Stimulated activated memory B cell treated with anti-CD40 and anti-IgM and Interleukin-4, amounts not matched to agents 10 μg/mL and 1 μg/mL and 100 μg/mL, for 72 hours (primary cell): ENCODE measurements at regions not wholly inside any gene's neighbourhood (a gene's known extent, or its start where the extent isn't known, plus 50 kb on each side); places are given as distances from the start of the nearest gene placed in this dataset.
"Not testable (repeated sequence)": the region's sequence is repeated elsewhere in the genome, so short reads cannot be mapped to it uniquely, and the experiment has no call there.

Source experiments
- ATAC-seq: fragments of 150-1000 bp; cut with Tn5 transposase; 2 replicates; pipeline ENCODE4 v1.10.0; 2021
- H3K27ac Mint-ChIP-seq: one replicate; pipeline ENCODE4 v1.8.0; 2022; ENCODE audit warnings: mild to moderate bottlenecking, mixed read lengths
- H3K27me3 Mint-ChIP-seq: one replicate; pipeline ENCODE4 v1.8.0; 2022; ENCODE audit warnings: mixed read lengths
- H3K36me3 Mint-ChIP-seq: one replicate; pipeline ENCODE4 v1.8.0; 2022; ENCODE audit warnings: mixed read lengths
- H3K4me1 Mint-ChIP-seq: one replicate; pipeline ENCODE4 v1.8.0; 2022; ENCODE audit warnings: mixed read lengths
- H3K4me3 Mint-ChIP-seq: one replicate; pipeline ENCODE4 v1.8.0; 2022; ENCODE audit warnings: mild to moderate bottlenecking, moderate library complexity, mixed read lengths
- H3K9me3 Mint-ChIP-seq: one replicate; pipeline ENCODE4 v1.8.0; 2022; ENCODE audit warnings: mixed read lengths

DNA sequence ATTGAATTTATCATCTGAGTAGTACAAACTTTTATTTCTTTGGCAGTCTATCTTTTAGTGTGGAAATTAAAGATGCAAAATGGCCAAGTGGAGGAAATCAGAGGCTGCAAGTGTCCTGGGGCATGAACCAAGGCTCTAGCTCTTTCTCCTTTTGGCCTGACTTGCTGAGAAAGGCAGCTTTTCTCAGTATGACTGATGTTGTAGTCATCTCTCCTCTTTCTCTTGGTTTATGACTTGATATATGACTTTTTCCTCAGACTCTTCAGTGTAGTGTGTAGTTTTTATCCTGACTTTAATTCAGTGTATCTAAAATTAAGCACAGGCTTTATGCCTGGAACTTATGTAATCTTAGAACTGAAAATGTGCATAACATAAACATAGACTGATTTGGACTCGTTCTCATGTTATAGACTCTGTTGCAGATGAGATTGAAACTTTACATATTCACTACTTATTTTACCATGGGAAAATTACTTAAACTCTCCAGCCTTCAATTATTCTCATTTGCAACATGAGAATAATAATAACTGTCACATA is 65.7 kb downstream of the SLITRK5 start:
- no peaks in the 10 kb centered on the region for H3K36me3 Mint-ChIP-seq
- no peaks in the 10 kb centered on the region for H3K27me3 Mint-ChIP-seq
- peaks cover 5% of the 10 kb centered on the region for H3K9me3 Mint-ChIP-seq
- no peak for ATAC-seq
- no peak overlapping the region for H3K27ac Mint-ChIP-seq
- no peaks in the 10 kb centered on the region for H3K4me1 Mint-ChIP-seq
- H3K4me3 Mint-ChIP-seq, result no peak overlapping the region

DNA sequence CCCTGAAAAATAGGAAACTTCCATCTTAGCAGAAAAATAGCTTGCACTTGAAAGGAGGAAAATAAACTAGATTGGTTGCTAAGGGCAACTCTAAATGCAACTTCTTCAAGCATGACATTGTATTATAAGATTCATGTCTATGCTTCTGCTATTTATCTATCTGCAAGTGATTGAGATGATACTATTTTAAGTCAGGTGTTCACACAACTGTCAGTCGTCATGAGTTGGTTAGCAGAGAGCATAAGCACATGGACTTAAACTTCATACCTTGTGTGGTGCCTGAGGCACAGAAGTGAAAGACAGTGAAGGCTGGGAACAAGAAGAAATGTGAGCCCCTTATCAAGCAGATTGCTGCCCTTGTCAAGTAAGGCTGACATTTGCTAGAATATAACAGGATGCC is 82.9 kb downstream of the SLITRK5 start:
- Mint-ChIP-seq H3K4me1 (no peaks in the 10 kb centered on the region), H3K27me3 (no peaks in the 10 kb centered on the region), H3K36me3 (no peaks in the 10 kb centered on the region), H3K4me3 (no peak overlapping the region), H3K9me3 (peaks cover 2% of the 10 kb centered on the region), H3K27ac (no peak overlapping the region)
- no peak for ATAC-seq

DNA sequence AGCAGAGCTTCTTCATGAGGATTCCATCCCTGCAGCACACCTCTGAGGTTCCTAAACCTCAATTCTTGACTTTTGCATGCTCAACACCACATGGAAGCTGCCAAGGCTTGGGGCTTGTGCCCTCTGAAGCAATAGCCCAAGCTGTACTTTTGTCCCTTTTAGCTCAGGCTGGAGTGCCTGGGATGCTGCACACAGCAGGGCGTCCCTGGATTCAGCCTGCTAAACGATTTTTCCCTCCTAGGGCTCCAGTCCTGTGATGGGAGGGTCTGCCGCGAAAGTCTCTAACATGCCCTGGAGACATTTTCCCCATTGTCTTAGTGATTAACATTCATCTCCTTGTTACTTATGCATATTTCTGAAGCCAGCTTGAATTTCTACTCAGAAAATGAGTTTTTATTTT is 98.3 kb downstream of the SLITRK5 start:
- no peak overlapping the region for H3K27ac Mint-ChIP-seq

DNA sequence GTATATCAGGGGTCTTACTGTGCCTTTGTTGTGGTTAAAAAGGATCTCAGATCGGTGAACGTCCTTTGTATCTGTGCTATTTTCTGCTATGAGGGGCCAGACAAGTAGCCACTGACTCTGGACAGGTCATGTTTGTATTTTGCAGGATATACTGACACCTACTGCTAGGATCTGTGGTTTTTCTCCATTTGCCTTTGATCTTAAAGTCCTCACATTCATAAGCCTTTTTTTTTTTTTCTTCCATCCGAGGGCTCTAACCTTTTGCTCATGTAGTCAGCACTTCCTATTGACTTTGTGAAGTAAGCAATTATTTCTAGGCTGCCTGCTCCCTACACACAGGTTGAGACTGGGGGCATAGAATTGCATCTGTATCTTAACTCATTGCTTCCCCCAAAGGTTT is 106.2 kb downstream of the SLITRK5 start:
- ATAC-seq, result no peak
- Mint-ChIP-seq H3K9me3 (peaks cover 11% of the 10 kb centered on the region), H3K27ac (no peak overlapping the region)

More for the DNA sequence above, 98.3 kb downstream of the SLITRK5 start:
- no peak for ATAC-seq
- Mint-ChIP-seq H3K9me3 (peaks cover 7% of the 10 kb centered on the region), H3K36me3 (no peaks in the 10 kb centered on the region), H3K4me1 (no peaks in the 10 kb centered on the region), H3K4me3 (no peak overlapping the region), H3K27me3 (no peaks in the 10 kb centered on the region)

DNA sequence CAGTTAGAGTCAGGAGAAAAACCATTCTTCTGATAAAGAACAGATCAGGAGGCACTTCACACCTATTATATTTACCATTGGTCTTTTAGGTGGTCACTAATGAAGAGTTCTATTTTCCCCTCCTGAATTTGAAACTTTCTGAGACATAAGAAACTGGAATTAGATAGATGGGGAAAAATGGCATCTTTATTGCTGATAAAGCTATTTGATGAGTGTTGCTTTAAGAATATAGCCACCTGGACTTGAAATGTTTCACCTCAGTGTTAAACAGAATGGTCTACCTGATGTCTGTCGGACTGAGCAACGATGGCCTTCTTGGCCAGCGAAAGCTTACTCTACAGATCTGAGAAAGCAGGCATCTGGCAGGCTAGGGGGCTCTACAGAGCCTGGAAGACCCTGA is 107.0 kb downstream of the SLITRK5 start:
- Mint-ChIP-seq H3K4me1 (no peaks in the 10 kb centered on the region), H3K27ac (no peak overlapping the region), H3K4me3 (no peak overlapping the region), H3K9me3 (peaks cover 11% of the 10 kb centered on the region), H3K27me3 (no peaks in the 10 kb centered on the region), H3K36me3 (no peaks in the 10 kb centered on the region)
- ATAC-seq, result no peak

More for the DNA sequence above, 106.2 kb downstream of the SLITRK5 start:
- no peaks in the 10 kb centered on the region for H3K36me3 Mint-ChIP-seq
- H3K4me3 Mint-ChIP-seq, result no peak overlapping the region
- no peaks in the 10 kb centered on the region for H3K4me1 Mint-ChIP-seq
- H3K27me3 Mint-ChIP-seq, result no peaks in the 10 kb centered on the region

DNA sequence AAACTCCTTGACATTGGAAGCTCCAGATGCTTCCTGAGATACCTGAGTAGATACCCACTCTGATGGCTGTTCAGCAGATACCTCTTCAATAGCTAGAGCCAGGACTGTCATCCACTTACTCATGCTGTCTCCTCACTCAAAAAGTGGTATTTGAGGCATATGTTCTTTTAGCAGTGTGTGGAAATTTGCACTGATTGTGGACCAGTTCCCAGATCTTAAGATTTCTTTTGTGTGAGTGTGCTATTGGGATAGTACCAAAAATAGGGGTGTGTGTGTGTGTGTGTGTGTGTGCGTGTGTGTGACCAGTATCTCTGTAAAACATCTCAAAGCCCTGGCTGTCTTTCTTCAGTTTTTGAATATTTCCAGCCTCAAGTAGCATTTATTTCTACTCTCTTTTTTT is 108.3 kb downstream of the SLITRK5 start:
- no peaks in the 10 kb centered on the region for H3K27me3 Mint-ChIP-seq
- no peaks in the 10 kb centered on the region for H3K4me1 Mint-ChIP-seq
- H3K36me3 Mint-ChIP-seq, result no peaks in the 10 kb centered on the region
- H3K9me3 Mint-ChIP-seq, result peaks cover 8% of the 10 kb centered on the region
- H3K27ac Mint-ChIP-seq, result no peak overlapping the region
- ATAC-seq, result no peak
- H3K4me3 Mint-ChIP-seq, result no peak overlapping the region

DNA sequence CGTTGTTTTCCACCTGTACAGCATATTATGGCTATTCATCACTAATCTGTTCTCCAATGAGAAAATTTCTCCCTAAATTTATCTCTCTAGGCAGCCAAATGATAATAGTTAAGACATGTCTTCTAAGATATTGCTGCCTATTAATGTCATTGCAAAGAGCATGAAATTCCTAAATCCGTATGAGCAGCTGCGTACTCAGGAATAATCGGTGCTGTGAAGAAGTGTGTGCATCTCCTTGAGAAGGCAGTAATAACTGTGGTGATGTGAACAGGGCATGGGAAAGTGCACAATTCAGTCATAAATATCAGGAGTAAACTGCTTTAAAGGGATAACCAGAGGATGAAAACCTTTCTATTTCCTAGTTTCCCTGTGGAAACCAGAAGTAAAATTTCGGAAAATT is 112.2 kb downstream of the SLITRK5 start:
- Mint-ChIP-seq H3K4me1 (no peaks in the 10 kb centered on the region), H3K36me3 (no peaks in the 10 kb centered on the region), H3K9me3 (peaks cover 8% of the 10 kb centered on the region), H3K27ac (no peak overlapping the region), H3K4me3 (no peak overlapping the region), H3K27me3 (no peaks in the 10 kb centered on the region)
- ATAC-seq, result no peak

DNA sequence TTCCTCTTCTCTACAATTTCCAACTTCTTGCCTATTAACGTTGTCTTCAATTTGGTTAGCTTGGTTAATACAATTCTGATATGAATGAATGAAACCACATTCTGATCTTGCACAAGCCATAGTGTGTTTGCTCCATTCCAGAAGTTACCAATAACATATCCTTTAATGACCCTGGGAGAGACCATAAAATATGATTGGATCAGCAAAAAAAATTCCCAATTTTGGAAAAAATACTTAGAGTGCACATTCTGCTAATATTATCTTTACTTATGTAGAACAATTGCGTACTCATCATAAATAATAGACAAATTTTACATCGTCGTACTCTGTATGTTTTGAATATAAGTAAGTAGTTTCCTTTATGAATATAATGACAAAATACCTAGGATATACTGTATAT is 117.2 kb downstream of the SLITRK5 start:
- H3K27ac Mint-ChIP-seq, result no peak overlapping the region

DNA sequence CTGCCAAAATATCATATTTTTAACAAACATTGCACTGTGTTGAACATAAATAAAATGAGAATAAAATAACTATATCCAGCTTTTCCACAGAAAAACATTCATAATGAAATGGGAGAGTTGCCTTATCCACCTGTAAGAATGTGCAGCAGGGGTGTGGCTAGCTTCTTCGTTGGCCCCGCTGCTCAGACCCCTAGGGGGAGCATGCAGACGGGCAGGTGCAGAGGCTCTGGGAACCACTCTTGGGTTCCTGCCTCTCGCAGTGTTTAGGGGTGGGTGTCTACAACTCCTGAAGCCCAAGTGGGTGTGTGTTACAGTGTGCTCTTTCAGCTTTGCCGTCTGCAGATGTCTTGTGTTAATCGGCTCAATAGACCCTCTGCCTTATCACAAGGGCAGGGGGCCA is 121.7 kb downstream of the SLITRK5 start:
- no peaks in the 10 kb centered on the region for H3K27me3 Mint-ChIP-seq
- ATAC-seq, result no peak
- H3K9me3 Mint-ChIP-seq, result peaks cover 9% of the 10 kb centered on the region
- no peak overlapping the region for H3K27ac Mint-ChIP-seq
- no peaks in the 10 kb centered on the region for H3K36me3 Mint-ChIP-seq
- no peaks in the 10 kb centered on the region for H3K4me1 Mint-ChIP-seq
- no peak overlapping the region for H3K4me3 Mint-ChIP-seq

More for the DNA sequence above, 117.2 kb downstream of the SLITRK5 start:
- Mint-ChIP-seq H3K4me1 (no peaks in the 10 kb centered on the region), H3K27me3 (no peaks in the 10 kb centered on the region), H3K36me3 (no peaks in the 10 kb centered on the region), H3K9me3 (peaks cover 9% of the 10 kb centered on the region), H3K4me3 (no peak overlapping the region)
- ATAC-seq, result no peak

DNA sequence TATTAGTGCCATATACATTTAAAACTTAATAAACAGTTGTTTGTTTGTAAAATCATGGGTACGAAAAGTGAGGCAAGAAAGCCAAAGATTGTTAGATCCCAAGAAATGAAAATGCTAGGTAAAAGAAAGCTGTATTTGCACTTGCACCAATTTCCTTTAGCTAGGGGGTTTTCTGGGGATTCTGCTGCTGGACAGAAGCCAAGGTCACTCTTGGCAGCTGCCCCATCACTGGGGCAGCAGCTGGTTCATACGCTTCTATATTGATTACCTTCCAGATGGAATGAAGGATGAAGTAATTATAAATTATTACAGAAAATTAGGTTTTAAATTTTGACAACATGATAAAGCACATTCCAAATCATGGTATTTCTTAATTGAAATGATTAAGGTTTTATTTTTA is 127.4 kb downstream of the SLITRK5 start:
- ATAC-seq, result no peak
- Mint-ChIP-seq H3K4me3 (no peak overlapping the region), H3K4me1 (no peaks in the 10 kb centered on the region), H3K9me3 (no peaks in the 10 kb centered on the region), H3K27me3 (no peaks in the 10 kb centered on the region), H3K27ac (no peak overlapping the region), H3K36me3 (no peaks in the 10 kb centered on the region)

DNA sequence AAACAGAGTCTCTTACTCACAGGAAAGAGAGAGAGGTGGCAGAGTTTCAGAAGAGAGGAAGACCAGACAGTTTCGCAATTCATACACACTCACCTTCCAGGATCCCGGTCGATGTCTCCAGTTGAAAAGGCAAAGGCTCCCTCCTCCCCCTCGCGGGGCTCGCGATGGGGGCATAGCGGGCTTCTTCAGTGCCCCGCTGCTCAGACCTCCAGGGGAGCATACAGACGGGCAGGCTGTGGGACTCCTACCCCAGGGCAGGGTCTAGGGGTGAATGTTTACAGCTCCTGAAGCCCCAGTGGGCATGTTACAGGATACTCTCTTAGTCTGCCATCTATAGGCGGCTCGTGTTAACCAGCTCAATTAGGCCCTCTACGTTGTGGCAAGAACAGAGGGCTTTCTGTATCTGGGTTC is 139.2 kb downstream of the SLITRK5 start:
- H3K9me3 Mint-ChIP-seq, result no peaks in the 10 kb centered on the region
- ATAC-seq, result no peak
- no peaks in the 10 kb centered on the region for H3K4me1 Mint-ChIP-seq
- no peak overlapping the region for H3K27ac Mint-ChIP-seq
- no peaks in the 10 kb centered on the region for H3K36me3 Mint-ChIP-seq
- H3K27me3 Mint-ChIP-seq, result no peaks in the 10 kb centered on the region
- H3K4me3 Mint-ChIP-seq, result no peak overlapping the region

DNA sequence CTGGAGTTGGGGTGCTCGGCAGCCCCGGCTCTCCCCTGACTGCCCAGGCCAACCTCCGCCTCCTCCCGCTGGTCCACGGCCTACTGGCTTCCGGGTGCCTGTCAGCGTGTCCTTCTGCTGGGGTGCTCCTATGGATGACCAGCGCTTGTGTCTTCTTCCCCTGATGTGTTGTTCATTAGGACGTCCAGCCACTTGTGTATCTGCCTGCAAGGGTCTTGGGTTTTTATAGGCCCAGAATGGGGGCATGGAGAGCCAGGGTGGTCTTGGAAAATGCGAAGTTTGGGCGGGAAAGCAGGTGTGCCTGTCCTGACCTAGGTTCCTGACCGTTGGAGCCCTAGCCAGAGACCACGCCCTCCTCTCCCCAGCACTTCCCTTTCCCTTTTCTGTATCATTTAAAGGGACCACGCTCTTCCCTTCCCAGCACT is 139.8 kb downstream of the SLITRK5 start:
- Mint-ChIP-seq H3K9me3 (no peaks in the 10 kb centered on the region), H3K27ac (no peak overlapping the region), H3K4me3 (no peak overlapping the region), H3K36me3 (no peaks in the 10 kb centered on the region), H3K4me1 (no peaks in the 10 kb centered on the region), H3K27me3 (no peaks in the 10 kb centered on the region)
- ATAC-seq, result no peak

DNA sequence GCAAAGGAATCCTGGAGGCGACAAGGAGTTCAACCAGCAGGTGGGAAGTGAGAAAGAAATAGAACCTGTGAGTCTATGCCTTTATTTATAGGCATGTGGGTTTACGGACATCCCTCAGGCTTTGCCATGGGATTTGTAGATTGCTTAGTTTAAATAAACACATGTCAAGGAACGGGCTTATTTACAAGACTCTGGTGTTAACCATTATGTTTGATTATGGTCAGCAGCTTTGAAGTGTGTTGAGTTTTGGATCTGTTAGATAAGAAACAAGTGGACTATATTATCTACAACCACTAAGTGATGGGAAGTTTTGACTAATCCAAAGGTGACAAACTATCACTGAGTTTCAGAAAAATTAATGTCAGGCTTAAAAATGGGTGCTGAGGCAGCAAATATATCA is 143.2 kb downstream of the SLITRK5 start:
- Mint-ChIP-seq H3K36me3 (no peaks in the 10 kb centered on the region), H3K27me3 (no peaks in the 10 kb centered on the region), H3K9me3 (peaks cover 3% of the 10 kb centered on the region), H3K27ac (no peak overlapping the region), H3K4me3 (no peak overlapping the region), H3K4me1 (no peaks in the 10 kb centered on the region)
- no peak for ATAC-seq

DNA sequence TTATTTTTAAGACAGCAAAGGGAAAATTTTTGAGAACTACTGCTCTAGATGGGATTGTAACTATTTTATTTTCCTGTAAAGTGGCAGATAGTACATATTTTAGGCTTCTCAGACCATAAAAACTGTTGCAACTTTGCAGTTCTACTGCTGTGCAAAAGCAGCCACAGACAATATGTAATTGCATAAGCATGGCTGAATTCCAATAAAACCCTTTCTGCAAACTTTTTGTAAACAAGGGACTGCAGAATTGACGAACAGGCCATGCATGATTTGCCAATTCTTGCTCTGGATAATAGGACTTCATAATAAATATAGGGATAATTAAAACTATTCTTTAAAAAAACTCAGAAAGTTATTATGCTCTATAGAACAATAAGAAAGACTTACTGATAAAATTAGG is 149.1 kb downstream of the SLITRK5 start:
- no peak for ATAC-seq
- Mint-ChIP-seq H3K36me3 (no peaks in the 10 kb centered on the region), H3K4me1 (no peaks in the 10 kb centered on the region), H3K9me3 (peaks cover 7% of the 10 kb centered on the region), H3K4me3 (no peak overlapping the region), H3K27me3 (no peaks in the 10 kb centered on the region), H3K27ac (no peak overlapping the region)

DNA sequence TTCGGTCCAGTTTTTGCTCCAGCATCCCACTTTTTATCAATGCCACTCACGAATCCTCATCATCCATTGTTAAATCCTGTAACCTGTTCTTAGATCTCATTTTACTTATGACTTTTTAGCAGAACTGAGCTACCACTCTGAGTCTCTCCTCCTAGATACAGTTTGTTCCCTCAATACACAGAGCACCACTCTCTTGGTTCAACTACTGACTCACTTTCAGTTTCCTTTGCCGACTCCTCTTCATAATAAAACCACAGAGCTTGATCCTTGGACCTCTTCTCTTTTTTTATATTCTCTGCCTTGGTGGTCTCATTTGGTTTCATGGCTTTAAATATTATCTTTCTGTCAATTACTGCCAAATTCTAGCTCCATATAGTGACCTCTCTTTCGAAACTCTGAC is 150.3 kb downstream of the SLITRK5 start:
- no peak overlapping the region for H3K4me3 Mint-ChIP-seq
- H3K27ac Mint-ChIP-seq, result no peak overlapping the region
- no peak for ATAC-seq
- no peaks in the 10 kb centered on the region for H3K36me3 Mint-ChIP-seq
- H3K4me1 Mint-ChIP-seq, result no peaks in the 10 kb centered on the region
- no peaks in the 10 kb centered on the region for H3K27me3 Mint-ChIP-seq
- peaks cover 6% of the 10 kb centered on the region for H3K9me3 Mint-ChIP-seq

DNA sequence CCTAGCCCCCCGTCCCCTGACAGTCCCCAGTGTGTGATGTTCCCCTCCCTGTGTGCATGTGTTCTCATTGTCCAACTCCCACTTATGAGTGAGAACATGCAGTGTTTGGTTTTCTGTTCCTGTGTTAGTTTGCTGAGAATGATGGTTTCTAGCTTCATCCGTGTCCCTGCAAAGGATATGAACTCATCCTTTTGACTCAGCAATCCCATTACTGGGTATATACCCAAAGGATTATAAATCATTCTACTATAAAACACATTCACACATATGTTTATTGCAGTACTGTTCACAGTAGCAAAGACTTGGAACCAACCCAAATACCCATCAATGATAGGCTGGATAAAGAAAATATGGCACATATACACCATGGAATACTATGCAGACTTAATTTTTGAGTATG is 155.1 kb downstream of the SLITRK5 start:
- ATAC-seq, result not testable (repeated sequence)

DNA sequence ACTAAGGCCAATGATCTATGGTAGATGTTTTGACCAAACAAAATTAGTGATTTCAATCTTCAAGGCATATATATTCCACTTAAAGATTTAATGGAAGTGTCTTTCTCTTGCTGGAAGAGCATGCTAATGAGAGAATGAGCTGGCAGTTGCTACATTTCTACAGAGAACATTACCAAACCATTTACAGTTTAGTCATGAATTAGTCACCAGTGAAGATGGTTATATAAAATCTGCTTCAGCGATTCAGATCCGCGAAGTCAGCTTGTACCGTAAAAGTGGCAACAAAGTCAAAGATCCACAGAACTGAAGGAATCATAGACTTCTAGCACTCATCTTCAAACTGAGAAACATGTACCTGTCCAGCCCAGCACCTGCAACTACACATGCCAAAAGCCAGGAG is 156.3 kb downstream of the SLITRK5 start:
- Mint-ChIP-seq H3K27me3 (no peaks in the 10 kb centered on the region), H3K9me3 (no peaks in the 10 kb centered on the region), H3K4me3 (no peak overlapping the region), H3K36me3 (no peaks in the 10 kb centered on the region), H3K4me1 (no peaks in the 10 kb centered on the region), H3K27ac (no peak overlapping the region)
- ATAC-seq, result no peak

More for the DNA sequence above, 155.1 kb downstream of the SLITRK5 start:
- H3K27ac Mint-ChIP-seq, H3K27me3 Mint-ChIP-seq, H3K36me3 Mint-ChIP-seq, H3K4me1 Mint-ChIP-seq, H3K9me3 Mint-ChIP-seq, H3K4me3 Mint-ChIP-seq: not testable (repeated sequence)
